NCI-H1930 (cell line): ENCODE measurements at regions not wholly inside any gene's neighbourhood (a gene's known extent, or its start where the extent isn't known, plus 50 kb on each side); places are given as distances from the start of the nearest gene placed in this dataset.
"Not testable (repeated sequence)": the region's sequence is repeated elsewhere in the genome, so short reads cannot be mapped to it uniquely, and the experiment has no call there.

Experiments used
- DNase-seq, 2 experiments: peaks; one replicate each; lab custom pipeline; 2025; lab: John Stamatoyannopoulos, UW

DNA sequence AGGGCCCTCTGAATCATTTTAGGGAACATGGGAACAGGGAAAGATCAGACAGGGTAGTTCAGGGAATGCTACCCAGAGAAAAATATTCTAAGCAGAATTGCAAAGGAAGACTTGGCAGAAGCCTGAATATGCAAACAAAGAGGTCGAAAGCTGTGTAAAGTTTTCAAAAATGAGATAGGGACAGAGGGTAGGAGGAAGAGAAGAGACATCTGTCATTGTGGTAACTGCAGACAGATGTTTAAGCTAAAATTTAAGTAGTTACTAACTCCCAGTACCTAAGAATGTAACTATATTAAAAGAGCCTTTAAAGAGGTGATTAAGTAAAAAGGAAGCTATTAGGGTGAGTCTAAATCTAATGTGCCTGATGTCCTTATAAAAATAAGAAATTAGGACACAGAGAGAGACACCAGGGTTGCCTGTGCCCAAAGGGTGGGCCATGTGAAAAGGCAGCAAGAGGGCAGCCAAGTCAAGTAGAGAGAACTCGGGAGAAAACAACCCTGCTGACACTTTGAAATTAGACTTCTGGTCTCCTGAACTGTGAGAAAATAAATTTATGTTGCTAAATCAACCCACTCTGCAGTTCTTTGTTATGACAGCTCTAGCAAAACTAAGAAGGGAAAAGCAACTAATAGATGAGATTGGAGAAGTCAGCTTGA is 1647.4 kb upstream of the C9orf72 start:
- DNase-seq, result no peak

GRCh38 chr9:29228558-29228957 is 1655.3 kb upstream of the C9orf72 start:
- no peak for DNase-seq

GRCh38 chr9:29230931-29231330 is 1657.7 kb upstream of the C9orf72 start:
- no peak for DNase-seq

DNA sequence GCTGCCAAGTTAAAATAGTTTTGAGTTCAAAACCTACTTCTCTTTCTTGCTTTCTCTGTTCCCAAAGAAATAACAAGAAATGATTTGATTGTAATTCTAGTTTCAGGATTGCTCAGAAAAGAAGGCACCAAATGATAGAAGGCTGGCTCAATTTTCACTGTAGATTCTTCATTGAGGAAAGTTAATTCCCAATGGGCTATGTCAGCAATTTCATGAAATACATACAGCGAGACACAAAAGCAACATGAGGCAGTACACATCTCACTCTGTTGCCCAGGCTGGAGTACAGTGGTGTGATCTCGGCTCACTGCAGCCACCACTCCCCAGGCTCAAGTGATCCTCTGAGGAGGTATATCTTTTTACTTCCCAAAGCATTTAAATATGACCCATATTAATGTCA is 1659.9 kb upstream of the C9orf72 start:
- no peak for DNase-seq

GRCh38 chr9:29241320-29241719 is 1668.0 kb upstream of the C9orf72 start:
- no peak for DNase-seq

DNA sequence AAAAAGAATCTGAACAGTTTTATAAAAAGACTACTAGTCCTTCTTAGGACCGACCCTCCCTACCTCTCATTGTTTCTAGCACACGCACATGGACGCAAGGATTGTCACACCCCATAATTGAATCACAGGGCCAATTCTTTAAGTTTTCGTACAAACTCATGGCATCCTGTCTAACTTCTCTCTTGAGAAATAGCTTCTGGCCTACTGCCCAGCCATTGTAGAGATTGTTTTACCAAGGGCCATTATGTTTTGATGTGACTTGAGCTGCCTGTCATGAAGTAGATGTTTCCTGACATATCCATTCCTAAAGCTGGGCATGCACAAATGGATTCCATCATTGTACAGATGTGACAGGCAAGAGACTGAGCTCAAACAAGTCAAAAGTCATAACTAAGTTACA is 1672.1 kb upstream of the C9orf72 start:
- DNase-seq, result no peak

GRCh38 chr9:29270400-29270799 is 1697.1 kb upstream of the C9orf72 start:
- not testable (repeated sequence) for DNase-seq

DNA sequence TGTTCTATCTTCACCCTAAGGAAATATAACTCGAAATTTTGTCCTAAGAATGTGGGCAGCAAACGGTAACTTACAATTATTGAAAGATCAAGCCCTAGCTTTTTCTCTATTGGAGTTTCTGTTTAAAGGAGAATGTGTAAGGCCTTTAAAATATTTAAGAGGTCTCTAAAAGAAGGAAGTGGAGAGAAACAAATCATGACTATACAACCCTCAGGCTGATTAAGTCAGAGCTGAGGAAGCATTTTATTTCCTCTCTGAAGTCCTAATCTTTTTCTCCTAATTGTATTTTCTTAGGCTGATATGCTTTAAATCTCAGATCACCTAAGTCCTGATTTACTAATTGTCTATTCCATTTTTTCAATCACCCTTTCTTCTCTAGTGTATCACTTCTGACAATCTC is 1708.8 kb upstream of the C9orf72 start:
- DNase-seq, result no peak

DNA sequence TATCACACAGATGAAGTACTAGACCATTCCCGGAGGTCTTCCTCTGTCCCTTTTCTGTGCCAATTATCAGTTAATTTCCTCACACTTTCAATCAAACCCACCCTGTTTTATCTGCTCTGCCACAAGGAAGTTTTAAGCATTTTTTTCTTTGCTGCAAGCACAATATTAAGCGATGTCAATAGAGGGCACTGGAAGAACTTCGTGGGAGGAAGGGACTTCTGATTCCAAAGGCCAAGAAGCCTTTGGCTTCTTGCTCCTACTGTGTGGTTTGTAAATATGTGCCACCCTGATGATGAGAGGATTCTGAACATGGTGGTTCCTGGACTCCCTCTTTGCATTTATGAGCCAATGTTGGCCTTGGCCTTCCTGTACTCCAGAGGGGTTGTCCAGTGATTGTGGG is 1712.5 kb upstream of the C9orf72 start:
- no peak for DNase-seq

DNA sequence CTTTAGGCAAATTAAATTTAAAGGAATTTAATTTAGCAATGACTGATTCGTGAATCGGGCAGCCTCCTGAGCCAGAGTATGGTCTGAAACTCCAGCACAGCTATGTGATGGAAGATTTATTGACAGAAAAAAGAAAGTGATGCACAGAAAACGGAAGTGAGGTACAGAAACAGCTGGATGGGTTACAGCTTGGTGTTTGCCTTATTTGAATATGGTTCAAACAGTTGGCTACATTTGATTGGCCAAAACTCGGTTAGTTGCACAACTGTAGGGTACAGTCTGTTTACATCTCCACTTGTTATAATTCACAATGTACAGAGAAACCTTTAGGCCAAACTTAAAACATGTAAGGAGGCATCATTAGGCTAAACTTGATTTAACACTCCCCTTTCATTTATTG is 1716.1 kb upstream of the C9orf72 start:
- DNase-seq, result no peak

GRCh38 chr9:29290516-29290915 is 1717.2 kb upstream of the C9orf72 start:
- no peak for DNase-seq

DNA sequence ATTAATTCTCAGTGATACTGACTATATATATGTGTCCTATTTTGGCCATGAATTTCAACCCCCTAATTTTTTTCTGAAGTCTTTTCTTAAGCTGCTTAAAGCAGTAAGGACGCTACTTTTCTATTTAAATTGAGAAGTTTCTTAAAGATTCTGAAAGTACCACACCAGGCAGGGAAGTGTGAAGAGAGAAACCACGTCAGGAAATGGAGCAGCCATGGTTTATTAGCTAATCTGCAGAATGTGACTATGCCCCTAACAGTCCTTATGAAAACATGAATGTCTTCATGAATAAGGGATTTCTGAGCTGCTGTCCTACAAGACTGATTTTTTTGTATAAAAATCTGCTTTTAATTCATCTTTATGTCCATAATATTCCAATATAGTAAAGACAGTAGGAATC is 1724.3 kb upstream of the C9orf72 start:
- DNase-seq, result no peak

DNA sequence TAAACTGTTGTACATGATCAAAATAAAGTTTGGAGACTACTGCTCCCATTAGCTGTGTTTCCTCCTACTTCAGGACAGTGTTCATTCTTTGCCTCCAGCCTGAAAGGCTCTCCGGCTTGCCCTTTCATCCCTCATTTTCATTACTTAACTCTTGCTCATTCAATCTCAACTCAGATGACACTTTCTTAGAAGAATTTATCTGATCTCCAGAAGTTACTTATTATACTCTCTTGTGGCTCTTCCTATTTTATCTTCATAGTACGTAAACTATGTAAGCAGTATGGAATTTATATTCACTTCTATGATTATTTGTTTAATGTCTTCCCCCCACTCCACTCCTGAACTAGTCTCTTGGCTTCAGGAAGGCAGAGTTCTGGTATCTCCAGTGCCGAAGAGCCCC is 1737.9 kb upstream of the C9orf72 start:
- DNase-seq, result no peak

DNA sequence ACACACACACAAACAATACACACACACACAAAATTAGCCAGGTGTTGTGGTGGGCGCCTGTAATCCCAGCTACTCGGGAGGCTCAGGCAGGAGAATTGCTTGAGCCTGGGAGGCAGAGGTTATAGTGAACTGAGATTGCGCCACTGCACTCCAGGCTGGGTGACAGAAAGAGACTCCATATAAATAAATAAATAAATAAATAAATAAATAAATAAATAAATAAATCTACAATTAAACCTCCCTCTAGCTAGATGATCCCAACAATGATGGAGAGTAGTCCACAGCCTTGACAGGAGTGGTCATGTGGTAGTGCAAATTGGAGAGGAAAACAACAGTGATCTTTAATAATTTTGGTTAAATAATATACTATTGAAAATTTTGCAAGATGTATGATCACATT is 1739.0 kb upstream of the C9orf72 start:
- no peak for DNase-seq

DNA sequence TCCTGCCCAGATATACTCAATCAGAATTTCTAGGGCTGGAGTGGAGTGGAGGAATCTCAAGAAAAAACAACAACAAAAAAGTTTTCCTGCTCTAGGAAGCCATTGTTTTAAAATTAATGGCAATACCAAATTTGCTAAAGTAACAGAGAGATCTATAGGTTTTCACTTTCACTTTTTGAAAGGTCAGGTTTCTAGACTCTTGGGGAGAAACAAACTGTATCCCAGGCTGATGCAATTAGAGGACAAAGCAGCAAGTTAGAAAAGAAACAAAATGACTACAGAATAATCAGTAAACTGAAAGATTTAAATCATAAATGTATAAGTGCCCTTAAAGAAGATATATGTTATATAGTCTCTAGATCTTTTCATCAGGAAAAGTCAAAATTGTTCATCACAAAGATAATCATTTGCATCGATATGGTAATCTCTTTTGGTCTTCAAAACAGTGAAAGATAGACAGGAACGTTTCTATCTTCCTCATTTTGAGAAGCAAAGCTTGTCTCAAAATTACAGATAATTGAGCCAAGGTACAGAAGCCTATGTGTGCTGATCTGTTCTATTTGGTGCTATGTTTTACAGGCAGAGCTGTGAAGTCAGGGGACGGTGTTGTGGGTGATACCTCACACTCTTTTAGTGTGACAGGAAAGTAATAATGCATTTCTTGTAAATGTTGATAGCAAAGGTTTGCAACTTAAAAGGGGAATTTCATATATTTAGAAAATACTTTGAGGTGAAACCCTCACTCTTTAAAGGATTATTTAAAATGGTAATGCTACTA is 1746.6 kb upstream of the C9orf72 start:
- DNase-seq, result no peak

DNA sequence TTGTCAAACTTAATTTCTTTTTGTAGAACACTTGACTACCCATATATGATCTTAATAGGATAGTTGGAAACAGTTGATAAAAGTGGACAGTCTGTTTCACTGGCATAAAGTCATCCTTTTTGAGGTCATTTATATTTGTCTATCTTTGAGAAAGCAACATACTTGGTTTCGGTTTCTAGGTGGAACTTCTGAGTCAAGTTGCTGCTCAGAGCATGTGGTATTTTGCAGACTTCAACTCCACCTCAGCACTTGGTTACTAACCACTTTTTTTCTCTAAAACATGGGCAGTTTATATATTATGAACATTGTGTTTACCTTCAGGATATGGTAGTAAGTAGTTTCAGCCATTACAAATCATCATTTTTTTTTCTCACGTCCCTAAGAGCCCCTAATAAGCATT is 1749.0 kb upstream of the C9orf72 start:
- no peak for DNase-seq

DNA sequence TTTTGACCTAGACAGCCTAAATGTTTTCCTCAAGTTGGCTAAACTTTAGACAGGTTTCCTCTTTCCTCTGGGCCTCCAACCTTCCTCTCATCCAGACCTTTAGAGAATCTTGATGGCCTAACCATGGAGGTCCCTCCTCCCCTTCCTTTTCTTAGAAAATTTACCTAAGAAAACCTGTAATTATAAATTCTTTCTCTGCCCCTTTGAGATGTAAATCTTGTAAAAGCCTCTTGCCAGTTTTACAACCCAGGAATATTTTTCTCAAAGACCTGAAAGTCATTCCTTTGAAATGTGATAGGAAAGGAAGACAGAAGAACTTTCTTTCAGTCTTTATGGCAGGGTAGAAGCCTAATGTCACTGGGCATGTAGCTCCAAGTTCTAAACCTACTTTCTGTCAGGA is 1752.6 kb upstream of the C9orf72 start:
- DNase-seq, result no peak

- DNase-seq, result no peak
These were observed 1759.5 kb upstream of the C9orf72 start for GRCh38 chr9:29332789-29333188.

GRCh38 chr9:29336281-29336680 is 1763.0 kb upstream of the C9orf72 start:
- DNase-seq, result peak in 1 of 2 experiments; percentile 7

- no peak for DNase-seq
These were observed 1766.1 kb upstream of the C9orf72 start for GRCh38 chr9:29339387-29339786.

DNA sequence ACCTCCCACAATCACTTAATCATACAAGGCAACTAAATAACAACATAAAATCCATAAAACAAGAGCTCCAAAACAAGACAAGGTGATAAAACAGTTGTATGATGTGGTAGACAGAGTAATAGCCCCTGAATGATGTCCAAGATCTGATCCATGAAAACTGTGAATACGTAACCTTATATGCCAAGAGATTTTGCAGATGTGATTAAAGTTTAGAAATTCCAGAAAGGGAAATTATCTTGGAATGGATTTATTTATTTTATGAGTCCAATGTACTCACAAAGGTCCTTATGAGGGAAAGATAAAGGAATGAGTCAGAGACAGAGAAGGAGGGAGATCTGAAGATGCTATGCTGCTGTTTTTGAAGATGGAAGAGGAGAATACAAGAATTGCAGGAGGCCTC is 1775.7 kb upstream of the C9orf72 start:
- DNase-seq, result no peak

- no peak for DNase-seq
These were observed 1816.1 kb upstream of the C9orf72 start for GRCh38 chr9:29389421-29389820.

- no peak for DNase-seq
These were observed 1817.6 kb upstream of the C9orf72 start for GRCh38 chr9:29390859-29391258.

- DNase-seq, result no peak
These were observed 1819.8 kb upstream of the C9orf72 start for GRCh38 chr9:29393064-29393463.
